A204.1 (cell line): ENCODE measurements at regions not wholly inside any gene's neighbourhood (a gene's known extent, or its start where the extent isn't known, plus 50 kb on each side); places are given as distances from the start of the nearest gene placed in this dataset.
"Not testable (repeated sequence)": the region's sequence is repeated elsewhere in the genome, so short reads cannot be mapped to it uniquely, and the experiment has no call there.

Experiments used
- FAIRE-seq: peaks from 2 replicates; lab custom pipeline; 2012; peaks lifted over from hg19 to GRCh38; lab: Jason Lieb, UNC

DNA sequence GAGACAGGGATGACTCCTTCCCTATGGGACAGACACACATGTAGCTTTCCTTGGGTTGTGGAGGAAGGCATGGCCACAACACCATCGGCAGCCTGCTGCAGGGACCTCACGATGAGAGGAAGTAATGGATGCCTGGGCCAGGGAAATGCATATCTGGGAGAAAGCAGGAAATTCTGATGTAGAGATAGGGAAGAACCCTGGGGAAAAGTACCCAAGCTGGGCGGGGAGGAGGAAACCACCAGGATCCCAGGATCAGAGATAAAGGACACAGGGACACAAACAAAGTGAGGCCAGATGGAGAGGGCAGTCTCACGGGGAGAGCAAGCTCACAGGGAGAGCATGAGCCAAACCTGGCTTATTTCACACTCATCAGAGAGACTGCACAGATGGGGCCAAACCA lies 294.7 kb upstream of the TEKT4 start:
- not testable (repeated sequence) for FAIRE-seq

DNA sequence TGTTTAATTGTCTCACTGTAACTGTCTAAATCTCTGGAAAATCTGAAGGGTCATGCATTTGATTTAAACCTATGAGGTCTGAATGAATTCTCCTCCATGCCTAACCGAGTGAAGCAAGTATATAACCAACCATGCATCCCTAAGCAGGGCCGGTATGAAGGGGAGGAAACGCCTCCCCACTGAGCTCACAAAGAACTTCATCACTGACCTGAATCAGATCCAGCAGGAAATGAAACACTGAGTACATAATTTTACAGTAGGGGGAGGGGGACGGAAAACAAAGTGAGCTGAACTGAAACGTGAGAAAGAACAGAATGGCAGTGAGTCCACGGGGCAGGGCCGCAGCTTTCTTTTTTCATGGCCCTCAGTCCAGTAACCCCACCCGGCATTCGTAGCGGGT lies 294.1 kb upstream of the TEKT4 start:
- FAIRE-seq: not testable (repeated sequence)

DNA sequence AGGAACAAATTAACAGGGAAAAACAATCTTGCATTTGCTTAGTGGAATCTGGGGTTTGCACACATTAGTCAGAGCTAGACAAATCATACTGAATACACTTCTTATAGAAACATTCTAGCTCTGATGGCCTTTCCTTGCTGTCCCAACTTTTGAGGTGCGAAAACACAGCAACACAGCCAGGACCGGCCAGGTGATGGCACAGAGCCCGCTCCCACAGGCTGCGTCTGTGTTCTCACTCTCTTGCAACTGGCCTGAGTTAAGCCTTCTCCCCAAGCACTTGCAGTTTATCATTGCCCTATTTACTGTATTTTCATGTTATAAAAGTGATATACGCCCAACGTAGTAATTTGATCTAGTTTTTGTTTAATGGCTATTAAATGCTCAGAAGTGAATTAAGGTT lies 292.0 kb upstream of the TEKT4 start:
- not testable (repeated sequence) for FAIRE-seq

GRCh38 chr2:94583081-94583723 lies 288.0 kb upstream of the TEKT4 start:
- not testable (repeated sequence) for FAIRE-seq

- FAIRE-seq: not testable (repeated sequence)
Observed at GRCh38 chr2:94584569-94584968, 286.7 kb upstream of the TEKT4 start.

- not testable (repeated sequence) for FAIRE-seq
Observed at GRCh38 chr2:94586032-94586982, 284.9 kb upstream of the TEKT4 start.

GRCh38 chr2:94587042-94587441 lies 284.2 kb upstream of the TEKT4 start:
- FAIRE-seq: not testable (repeated sequence)

- not testable (repeated sequence) for FAIRE-seq
Observed at GRCh38 chr2:94594019-94594836, 277.0 kb upstream of the TEKT4 start.

GRCh38 chr2:94595956-94596355 lies 275.3 kb upstream of the TEKT4 start:
- not testable (repeated sequence) for FAIRE-seq

GRCh38 chr2:94598075-94598713 lies 273.0 kb upstream of the TEKT4 start:
- not testable (repeated sequence) for FAIRE-seq

DNA sequence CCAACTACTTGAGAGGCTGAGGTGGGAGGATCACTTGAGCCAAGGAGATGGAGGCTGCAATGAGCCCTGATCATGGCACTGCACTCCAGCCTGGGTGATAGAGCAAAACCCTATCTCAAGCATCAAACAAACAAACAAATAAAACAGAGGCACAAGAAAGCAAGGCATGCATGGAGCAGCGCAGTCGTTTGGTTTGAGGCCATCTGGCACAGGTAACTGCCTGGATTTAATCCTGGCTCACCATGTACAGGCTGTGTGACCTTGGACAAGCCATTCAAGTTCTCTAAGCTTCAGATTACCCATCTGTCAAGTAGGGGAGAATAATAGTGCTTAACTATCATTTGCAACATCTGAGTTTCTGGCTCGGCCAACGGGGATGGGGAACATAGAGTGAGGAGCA lies 270.3 kb upstream of the TEKT4 start:
- FAIRE-seq: not testable (repeated sequence)

- no peak for FAIRE-seq
Observed at GRCh38 chr2:94602466-94602865, 268.8 kb upstream of the TEKT4 start.

GRCh38 chr2:94622113-94622618 lies 249.1 kb upstream of the TEKT4 start:
- FAIRE-seq: no peak

GRCh38 chr2:94628953-94629352 lies 242.3 kb upstream of the TEKT4 start:
- not testable (repeated sequence) for FAIRE-seq

DNA sequence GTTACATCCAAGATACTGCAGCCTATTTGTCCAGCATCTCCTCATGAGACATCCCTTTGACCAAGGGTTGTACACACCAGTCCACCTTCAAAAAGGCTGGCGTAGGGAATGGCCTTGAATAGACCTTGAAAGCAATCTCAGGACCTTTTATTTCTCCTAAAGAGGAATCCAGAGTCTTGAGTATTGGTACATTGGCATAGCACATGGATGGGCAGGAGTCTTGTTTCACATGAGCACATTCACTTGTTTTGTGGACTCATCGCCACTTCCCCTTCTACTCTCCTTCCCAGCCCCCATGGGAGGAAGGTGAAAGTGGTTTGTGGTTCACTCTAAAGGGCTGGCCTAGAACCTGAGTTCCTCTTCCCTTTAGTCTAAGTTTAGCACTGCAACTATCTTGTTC lies 229.8 kb upstream of the TEKT4 start:
- FAIRE-seq: not testable (repeated sequence)

DNA sequence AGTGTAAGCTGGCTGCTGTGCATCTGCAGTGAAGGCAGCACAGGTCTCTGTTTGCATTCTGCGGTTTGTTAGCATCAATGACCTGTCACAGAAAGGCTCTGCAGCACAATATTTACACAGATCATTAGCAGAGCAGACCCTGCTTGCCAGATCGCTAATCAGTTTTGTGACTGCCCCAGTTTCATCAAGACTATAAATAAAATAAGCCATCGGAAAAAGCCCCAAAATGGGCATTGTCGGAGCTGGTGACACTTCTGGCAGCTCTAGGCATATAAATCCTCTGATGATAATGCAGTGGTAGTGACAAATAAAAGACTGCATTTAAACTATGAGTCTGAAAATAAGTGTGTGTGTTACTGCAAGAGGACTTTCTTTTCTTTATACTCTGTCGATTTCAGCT lies 219.1 kb upstream of the TEKT4 start:
- FAIRE-seq: not testable (repeated sequence)

DNA sequence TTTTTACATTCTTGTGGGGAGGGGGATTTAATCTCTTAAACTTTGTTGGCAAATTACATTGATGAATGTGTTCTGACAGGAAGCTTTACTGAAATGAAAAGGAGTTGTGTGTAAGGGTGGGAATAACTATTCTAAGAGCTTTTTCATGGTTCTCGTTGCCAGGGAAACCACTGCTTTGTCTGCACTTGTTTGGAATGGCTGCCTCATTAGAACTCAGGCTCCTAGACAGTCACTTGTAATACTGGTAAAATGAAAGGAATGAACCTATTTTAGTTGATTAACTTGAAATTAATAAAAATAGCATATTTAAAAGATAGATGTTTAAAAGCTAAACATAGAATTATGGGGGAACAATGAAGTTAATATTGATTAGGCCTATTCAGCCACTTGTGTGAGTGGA lies 201.4 kb upstream of the TEKT4 start:
- not testable (repeated sequence) for FAIRE-seq

DNA sequence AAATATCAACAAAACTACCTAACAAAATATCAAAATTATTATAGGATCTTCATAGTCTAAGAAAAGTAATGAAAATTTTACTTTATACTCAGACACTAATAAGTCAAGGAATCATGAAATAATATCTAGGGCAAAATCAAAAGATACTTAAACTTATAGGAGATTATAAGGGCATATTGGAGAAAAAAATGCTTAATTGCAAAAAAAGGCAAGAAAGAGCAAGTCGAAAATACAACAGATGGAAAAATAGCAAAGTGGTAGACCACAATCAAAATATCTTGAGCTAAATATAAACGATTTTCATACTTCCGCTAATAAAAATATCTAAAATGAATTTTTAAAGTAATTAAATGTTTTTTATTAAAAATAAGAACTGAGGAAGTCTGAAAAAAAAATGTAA lies 177.0 kb upstream of the TEKT4 start:
- FAIRE-seq: not testable (repeated sequence)

GRCh38 chr2:94708982-94709381 lies 162.2 kb upstream of the TEKT4 start:
- not testable (repeated sequence) for FAIRE-seq

- FAIRE-seq: no peak
Observed at GRCh38 chr2:94725543-94725942, 145.7 kb upstream of the TEKT4 start.

GRCh38 chr2:94735536-94735935 lies 135.7 kb upstream of the TEKT4 start:
- FAIRE-seq: not testable (repeated sequence)

DNA sequence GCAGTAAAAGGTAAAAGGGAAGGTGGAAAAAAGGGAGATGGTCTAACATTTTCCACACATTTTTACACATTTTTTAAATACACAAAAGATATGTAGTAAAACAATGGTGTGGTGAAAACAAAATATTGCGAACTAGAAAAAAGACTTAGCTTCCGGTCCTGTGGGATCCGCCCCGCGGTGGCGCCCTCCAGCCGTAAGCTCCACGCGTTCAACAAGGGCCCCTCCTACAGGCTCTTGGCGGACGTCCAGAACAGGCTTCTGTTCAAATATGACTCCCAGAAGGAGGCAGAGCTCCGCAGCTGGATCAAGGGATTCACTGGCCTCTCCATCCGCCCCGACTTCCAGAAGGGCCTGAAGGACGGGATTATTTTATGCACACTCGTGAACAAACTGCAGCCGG lies 134.1 kb upstream of the TEKT4 start:
- FAIRE-seq: not testable (repeated sequence)
